HG03064 (cell line): ENCODE measurements at regions not wholly inside any gene's neighbourhood (a gene's known extent, or its start where the extent isn't known, plus 50 kb on each side); places are given as distances from the start of the nearest gene placed in this dataset.
"Not testable (repeated sequence)": the region's sequence is repeated elsewhere in the genome, so short reads cannot be mapped to it uniquely, and the experiment has no call there.

Source experiments
- ATAC-seq: cut with Tn5 transposase; IDR thresholded peaks from one replicate; pipeline ENCODE4 v1.9.1; 2021; ENCODE audit warnings: low read depth; ENCODE audit not compliant: unreplicated experiment

DNA sequence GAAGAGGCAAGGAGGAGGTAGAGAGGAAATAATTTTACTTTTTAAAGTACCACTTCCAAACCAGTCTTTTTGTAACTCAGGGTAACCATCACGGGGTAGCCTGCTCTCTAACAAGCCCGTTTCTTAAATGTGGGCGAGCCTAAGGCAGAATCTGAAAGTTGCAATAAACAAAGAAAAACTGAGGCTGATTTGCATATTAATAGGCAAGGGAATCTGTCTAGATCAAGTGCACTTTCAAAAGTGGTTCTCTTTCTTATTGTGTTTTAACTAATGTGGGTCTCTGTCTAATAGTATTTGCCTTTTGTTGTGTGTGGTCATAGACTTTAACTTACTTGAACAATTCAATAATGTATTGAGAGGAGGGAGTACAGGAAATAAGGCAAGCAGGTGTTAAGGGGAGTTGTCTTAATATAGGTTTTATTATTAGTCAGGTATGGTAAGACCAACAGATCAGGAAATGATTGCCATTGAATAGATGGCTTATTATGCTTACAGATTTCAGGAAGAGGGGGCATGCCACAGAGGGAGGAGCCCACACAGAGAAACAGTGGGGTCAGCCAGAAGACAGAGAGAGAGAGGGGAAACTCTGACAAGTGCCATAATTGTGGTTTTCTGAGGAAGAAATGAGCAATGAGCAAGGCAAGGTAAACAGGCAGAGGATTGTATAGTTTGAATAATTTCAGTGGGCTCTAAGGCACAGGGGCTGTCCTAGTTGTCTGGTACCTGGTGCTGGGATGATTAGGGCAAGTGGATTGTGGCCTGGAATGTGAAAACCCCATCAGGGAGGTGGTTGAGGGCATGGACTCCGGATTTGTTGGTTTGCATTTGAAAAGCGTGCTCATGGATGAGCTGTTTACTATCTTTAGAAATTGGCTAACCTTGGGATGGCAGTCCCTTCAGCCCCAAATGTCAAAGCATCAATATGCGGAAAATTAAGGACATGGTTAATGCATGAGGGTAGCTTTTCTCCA, 237.2 kb downstream of the TOX3 start:
- ATAC-seq: no peak

DNA sequence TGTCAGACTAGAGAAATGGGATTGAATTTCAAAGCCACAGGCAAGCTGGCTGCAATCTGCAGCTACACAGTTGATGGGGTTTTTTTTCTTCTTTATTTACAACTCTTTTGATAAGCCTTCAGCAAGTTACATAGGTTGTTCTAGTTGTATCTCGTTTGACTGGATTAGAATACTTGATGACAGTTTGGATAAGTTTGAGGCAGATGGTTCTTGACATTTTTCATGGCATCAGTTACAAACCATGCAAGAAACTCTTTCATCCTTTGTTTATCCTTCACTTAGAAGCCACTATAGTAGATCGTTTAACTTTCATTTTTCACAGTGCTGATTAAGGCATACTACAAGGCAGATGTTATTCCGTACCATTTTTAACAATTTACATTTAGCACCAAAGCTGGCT, 238.9 kb downstream of the TOX3 start:
- ATAC-seq: no peak

DNA sequence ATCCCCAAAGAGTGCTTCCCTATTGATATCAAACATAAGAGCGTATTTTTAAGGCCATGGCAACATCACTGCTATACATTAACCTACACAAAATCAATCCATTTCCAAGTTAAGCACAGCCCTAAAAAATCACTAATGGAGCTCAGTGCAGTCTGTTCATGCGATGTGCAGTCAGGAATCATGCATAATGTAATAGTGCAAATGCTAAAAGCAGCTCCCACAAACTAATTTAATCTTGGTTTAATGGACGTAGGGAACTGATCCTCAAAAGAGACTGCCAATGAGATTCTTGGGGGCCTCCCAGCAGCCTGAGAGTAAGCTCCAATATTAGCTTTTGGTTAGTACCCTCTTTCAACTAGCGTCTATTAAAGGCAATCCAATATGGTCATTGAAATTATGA, 245.9 kb downstream of the TOX3 start:
- no peak for ATAC-seq

DNA sequence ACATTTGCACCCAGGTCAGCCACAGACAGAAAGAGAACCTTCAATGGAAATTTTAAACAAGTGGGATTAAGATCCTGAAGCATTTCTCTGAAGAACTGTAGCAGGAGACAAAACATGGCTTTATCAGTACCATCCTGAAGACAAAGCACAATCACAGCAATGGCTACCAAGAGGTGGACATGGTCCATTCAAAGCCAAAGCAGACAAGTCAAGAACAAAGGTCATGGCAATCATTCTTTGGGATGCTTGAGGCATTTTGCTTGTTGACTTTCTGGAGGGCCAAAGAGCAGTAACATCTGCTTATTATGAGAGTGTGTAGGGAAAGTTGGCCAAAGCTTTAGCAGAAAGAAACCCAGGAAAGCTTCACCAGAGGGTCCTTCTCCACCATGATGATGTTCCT, 248.2 kb downstream of the TOX3 start:
- ATAC-seq: no peak

DNA sequence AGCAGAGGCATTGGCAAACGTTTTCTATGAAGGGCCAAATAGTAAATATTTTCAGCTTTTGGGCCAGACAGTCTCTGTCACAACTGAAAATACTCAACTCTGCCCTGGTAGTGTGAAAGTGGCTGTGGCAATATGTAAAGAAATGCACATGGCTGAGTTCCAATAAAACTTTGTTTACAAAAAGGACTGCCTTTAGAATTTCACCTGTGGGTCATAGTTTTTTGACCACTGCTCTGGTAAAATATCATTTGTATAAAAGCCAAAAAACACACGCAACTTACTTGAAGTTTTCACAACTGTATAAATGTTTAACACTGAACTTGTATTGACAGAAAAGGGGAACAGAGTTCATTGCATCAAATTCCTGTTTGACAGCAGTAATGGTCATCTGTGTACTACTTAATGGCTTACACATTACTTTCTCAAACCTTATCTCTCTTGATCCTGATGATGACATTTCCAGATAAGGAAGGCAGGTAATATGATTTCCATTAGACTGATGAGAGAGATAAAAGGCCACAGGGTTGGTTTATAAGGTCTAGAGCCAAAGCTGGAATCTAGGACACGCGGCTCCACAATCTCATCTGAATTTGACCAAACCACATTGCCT, 250.1 kb downstream of the TOX3 start:
- not testable (repeated sequence) for ATAC-seq

DNA sequence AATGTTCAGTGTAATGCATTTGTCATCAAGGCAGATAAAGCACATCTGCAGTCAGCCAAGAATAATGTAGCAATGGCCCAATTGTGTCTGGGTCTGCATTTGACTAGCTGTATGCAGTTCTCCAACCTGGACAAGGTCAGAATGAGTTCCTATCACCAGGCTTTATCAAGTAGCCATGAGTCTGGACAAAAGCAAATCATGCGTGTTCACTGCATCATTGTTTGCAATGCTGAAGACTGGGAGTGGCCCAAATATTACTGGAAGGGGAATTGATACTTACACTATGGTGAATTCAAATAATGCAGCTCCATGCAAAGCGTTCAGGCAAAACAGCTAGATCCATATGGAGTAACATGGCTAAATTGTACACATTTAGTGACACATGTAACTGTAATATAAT, 250.9 kb downstream of the TOX3 start:
- no peak for ATAC-seq

DNA sequence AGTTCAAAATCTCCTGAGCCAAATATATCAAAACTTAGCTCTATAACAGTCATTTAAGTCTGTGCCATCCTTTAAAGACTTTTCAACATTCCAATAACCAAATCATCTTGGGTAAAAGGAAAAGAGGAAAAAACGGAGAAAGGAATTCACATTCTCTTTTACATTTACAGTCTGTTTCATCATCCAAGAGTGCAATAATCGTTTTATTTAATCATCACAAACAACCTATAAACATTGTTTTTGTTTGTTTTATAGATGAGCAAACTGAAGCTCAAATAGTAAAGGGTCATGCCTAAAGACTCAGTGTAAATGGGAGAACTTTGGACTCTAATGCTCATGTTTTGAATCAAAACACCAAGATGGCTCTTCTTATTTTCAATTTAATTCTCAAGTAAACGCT, 252.3 kb downstream of the TOX3 start:
- no peak for ATAC-seq

DNA sequence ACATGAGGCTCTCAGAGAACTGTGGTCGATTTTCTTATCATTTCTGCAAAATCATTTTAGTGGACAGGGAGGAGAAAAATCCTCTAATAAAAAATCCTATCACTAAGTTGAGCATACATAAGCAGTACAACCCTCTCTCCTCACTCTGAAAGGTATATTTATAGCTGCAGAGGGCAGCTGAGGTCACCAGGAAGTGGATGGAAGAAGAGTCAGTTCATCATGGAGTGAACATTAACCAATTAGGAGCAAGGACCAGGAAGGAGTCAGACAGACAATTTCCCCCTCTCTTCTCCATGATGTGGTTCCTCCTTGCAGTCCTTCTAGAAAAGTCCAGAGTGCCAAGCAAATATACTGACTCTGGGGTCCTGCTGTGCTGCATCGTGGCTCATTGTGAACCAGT, 253.7 kb downstream of the TOX3 start:
- no peak for ATAC-seq

DNA sequence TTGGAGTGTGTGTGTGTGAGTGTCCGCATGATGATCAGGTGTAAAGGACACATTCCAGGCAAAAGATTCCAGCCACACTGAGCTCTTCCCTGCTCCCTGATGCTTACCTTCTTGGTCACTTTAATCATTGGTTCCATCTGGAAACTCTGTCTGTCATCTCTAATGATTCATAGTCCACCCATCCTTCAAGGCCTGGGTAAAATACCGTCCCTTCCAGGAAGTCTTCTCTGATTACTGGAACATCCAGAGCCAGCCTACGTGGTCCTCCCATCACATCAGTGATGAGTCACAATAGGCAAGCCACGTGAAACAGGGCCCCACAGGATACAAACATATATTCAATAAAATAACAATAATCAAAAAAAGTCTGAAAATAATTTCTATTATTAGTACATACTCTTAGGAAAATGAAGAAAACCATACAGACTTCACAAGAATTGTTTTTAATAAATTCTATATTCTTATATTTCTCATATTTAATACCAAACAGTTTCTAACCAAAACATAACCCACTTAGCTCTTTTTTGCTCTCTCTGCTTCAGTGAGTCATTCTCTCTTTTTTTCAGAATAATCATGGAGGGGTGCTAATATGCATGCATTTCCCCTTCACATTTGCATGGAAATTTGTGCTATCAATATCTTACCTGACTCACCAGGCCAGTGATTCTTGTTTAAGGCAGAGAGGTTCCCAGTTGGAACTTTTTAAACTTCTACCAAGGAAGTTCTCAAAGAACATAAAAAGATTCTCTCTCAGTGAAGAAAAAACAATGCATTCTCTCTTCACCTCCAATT, 263.2 kb downstream of the TOX3 start:
- ATAC-seq: no peak

DNA sequence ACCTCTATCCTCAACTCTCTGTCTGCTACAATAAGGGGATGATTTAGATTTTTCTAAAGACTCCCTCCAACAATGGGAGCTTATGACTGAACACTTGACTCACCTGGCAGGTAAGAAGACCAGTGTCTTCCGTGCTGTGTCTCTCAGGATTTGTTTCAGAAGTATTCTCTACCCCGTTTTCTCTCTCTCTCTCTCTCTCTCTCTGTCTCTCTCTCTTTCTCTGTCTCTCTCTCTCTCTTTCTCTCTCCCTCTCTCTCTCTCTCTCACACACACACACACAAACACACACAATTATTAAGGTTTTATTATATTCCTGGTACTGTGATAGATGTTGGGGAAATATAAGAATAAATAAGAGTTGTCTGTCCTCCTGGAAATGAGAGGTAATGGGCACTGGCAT, 263.9 kb downstream of the TOX3 start:
- no peak for ATAC-seq

DNA sequence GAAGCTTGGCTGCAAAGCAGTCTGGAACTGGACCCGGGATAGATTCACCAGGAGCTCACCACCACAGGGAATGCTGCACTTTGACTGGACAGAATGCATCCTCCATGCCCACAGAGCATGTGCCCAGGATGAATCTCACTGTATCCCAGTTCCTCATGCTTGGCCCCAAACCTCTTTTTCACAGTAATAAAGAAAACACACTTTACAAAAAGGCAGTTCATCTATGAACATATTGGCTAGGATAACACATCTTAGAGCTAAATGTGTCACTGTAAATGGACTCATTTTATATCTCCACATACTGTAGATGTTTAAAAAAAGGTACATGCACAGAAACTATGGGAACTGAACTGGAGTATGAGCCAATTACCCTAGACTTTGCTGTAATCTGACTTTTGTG, 266.9 kb downstream of the TOX3 start:
- no peak for ATAC-seq

DNA sequence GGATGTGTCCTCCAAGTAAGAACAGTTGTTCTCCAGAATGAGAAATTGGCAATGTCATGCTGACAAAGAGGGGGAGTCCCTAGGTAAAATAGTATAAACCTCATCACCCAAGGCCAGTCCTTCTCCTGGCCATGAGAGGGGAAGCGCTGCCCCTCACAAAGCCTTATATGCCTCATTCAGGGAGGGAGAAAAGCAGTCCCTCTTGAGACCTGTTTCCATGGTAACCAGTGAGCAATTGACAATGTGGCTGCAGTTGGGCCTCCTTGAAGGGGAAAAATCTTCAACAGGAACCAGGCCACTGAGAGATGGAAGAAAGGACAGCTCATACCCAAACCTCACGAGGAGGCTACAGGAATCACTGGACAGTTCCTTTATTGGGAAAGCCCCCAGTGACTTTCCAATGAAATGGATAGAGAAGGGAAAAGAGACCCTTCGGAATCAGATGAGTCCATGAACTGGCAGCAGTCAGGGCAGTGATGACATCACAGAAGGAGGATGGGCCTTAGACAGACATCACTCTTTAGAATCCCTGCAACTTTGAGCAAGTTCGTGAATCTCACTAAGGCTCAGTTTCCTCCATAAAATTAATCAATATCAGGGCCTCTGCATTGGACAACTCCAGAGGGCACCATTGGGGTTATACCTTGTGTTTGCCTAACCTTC, 275.7 kb downstream of the TOX3 start:
- no peak for ATAC-seq

DNA sequence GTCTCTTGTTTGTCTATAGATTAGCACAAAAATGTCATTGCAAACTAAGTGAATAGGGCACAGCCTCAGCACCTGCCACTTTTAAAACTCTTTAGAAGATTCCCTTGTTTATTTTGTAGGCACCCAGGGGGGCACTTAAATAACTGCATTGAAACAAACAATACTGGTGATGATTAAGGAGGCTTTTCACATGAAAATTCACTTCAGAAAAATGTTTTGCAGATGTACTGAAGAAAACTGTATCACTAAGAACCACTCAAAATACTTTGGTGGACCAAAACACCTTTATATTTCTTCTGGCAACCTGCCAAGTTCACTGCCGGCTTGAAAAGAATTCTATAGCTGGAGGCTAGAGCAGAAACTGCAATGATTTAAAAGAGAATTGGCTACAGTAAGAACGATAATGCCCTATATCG, 281.5 kb downstream of the TOX3 start:
- ATAC-seq: no peak

DNA sequence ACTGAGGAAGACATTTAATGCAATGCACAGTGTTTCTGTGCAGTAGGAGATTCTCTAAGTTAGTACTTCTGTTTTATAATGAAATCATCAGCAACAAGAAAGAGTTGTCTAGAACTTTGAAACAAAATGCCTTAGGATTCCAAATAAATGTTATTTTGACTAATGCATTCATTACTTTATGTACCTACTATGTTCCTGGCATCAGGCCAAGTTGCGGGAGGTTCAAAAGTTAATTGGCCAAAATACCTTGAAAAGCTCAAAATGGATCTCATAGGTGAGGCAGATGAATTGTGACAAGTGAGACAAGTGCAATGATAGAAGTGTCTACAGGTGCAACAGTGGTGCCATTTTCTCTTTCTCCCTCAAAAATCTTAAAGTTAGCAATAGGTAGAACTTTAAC, 289.4 kb downstream of the TOX3 start:
- no peak for ATAC-seq

DNA sequence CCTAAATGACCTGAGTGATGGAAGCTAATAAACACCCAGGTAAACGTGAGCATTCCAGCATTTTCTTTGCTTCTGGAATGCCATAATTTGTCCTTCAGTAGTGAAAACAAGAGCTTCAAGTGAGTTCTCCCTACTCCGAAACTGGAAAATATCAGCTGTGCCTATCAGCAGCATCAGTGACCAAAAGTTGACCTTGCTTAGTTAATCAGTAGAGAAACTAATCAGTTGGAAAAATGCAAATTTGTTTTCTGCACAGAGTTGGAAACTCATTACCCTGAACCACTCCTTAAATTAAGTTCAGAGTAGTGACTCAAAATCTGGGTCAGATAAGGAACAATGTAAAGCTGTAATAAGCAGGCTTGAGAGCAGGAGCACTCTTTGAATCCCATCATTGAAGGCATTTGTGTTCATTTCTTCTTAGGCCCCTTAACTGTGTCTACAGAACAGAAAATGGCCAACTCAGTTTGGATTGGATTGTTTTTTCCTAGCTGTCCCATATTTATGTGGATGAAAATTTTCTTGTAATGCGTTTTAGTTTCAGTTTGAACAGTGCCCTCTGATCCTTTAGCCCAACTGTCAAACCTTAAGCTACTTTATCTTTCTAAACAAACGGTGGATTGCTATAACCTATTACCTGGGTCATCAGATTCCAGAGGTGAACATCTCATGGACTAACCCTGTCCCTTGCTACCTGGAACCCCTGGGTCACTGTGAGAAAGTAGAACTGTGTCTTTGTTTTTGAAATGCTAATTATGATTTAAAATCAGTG, 290.4 kb downstream of the TOX3 start:
- no peak for ATAC-seq

DNA sequence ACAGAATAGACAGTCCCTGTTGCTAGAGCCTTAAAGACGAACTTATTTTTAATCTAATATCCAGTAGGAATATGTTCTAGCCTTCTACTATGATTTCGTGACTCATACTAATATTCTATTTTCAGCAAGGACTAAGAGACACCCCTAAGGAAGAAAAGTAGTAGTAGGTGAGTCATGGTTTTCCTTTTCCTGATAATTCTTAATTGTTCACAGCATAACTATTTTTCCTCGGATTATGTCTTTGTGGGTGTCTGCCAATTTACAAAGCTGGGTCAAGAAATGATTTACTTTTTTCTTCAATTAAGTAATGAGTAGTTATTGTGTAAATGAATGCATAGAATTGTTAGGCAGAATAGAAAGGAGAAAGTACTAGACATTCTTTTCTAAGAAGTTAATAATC, 292.2 kb downstream of the TOX3 start:
- ATAC-seq: no peak

DNA sequence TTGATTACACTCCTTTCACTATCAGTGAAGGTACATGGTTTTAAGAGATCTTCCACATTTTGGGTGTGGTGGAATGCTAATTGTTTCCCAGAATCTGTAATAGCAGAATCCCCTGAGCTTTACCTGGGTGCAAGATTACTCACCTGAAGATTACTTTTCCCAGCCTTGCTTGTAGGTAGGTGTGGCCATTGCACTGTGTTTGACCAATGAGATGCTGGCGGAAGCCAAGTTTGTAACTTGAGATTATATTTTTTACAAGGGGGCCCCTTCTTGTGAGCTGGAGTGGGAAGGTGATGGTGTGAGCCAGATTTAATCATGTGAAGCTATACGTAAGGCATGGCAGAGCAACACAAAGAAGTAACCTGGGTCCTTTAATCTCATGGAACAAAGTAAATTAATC, 294.3 kb downstream of the TOX3 start:
- no peak for ATAC-seq

DNA sequence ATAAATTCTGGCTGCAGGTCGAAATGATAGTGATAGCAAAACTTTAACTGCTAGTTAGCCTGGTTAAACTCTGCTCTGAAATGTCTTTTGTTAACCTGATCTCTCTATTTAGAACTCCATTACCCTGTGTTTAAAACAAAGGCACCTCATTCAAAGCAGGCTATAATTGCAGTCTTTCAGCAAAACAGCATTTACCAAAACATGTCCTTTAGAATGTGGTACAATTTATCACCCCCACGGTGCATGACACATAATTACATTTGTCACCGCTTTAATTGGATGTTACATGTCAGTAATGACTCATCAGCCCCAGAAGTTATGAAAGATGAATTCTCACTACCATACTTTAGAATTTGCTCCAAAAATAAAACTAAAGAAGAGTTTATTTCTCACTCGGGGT, 295.4 kb downstream of the TOX3 start:
- no peak for ATAC-seq

DNA sequence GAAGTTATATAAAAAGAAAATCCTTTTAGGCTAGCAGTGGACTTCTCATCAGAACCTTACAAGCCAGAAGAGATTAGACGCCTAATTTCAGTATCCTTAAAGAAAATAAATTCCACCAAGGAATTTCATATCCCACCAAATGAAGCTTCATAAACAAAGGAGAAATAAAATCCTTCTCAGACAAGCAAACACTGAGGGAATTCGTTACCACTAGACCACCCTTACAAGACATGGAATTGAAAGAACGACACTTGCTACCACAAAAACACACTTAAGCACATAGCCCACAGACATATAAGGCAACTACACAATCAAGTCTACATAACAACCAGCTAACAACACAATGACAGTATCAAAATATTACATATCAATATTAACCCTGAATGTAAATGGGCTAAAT, 299.2 kb downstream of the TOX3 start:
- ATAC-seq: no peak

DNA sequence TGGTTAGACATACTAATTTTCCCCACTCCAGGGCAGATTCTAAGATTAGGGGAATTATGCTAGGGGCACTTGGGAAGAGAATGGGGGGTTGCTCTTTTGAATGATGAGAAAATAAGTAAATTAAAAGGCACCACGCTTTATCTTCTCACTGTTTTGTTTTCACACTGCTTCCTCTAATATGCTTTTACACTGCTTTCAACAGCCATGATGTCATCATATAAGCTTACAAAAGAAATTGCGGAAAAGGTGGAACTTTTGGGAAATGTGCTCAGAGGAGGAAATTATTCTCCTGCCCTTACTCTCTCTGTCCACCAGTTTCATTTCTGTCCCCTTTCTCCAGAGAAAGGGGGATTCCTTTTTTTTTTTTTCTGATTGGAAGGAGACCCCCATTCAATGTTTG, 308.2 kb downstream of the TOX3 start:
- ATAC-seq: no peak
